Stimulated activated CD8-positive, alpha-beta memory T cell treated with anti-CD3 and anti-CD28 coated beads, Interleukin-15, amount 100 ng/mL, for 4 hours (primary cell): ENCODE measurements at regions not wholly inside any gene's neighbourhood (a gene's known extent, or its start where the extent isn't known, plus 50 kb on each side); places are given as distances from the start of the nearest gene placed in this dataset.
"Not testable (repeated sequence)": the region's sequence is repeated elsewhere in the genome, so short reads cannot be mapped to it uniquely, and the experiment has no call there.

Experiments used
- DNase-seq, 2 donors: peaks; one replicate each; pipeline ENCODE4 v3.0.0-alpha.2; 2020; ENCODE audit warnings: low read depth in 2 of 2

DNA sequence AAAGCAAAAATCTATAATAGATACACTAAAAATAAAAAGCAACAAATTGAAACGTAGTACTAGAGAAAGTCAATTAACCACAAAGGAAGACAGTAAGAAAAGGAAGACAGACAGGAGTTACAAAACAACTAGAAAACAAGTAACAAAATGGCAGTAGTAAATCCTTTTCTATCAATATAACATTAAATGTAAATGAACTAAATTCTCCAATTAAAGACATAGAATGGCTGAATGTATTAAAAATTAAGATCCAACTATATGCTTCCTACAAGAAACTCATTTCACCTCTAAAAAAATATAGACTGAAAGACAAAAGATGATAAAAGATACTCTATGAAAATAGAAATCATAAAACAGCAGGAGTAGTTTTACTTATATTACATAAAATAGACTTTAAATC lies 79.1 kb downstream of the CTH start:
- no peak for DNase-seq

DNA sequence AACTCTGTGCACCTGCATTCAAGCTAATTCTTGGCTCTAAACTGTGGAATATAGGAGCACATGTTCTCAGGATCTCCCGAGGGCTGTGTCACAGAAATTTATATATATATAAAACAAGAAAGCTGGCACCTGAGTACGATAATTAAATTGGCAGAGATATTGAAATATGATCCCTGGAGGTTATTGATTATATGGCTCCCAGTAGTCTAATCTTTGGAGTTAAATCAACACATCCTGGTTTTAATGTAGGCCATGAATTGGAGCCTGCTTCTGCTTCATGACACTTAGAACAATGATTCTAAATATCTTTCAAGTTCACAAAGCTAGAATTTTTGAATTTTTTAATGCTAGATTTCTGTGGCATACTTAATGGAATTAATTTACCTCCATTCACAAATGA lies 84.3 kb downstream of the CTH start:
- no peak for DNase-seq

DNA sequence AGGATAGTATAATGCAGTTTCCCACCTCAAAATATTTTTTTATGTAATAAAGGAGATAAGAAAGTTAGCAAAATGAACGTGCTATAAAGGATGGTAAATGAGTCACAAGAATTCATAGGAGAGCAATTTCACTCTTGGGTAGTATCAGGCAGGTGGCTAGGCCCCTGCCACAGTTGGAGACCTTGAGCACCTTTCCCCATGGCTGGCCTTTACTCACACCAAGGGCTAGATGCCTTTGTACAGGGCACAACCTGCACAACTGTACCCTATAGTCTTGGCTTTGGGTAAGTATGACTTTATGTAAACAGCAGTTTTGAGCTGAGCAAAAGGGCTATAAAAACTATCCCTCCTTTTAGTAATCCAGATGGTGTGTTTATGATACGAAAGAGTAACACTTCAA lies 85.1 kb downstream of the CTH start:
- no peak for DNase-seq

DNA sequence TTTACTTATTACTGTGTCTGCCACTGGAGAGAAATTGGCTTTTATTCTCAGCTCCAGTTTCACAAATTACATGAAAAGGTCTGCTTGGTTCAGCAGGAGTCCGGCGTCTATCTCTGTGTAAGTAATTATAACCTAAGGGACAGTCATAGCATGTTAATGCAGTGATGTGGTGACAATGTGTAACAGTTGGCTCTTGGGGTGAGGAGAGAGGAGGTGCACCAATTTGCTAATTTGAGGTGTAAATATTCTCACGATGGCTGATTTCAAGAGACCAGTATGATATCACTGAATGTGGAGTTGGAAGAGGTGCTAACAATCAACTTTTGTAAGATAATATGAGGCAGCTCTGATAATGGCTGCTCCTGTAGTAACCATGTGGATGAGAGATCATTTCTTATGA lies 86.1 kb downstream of the CTH start:
- no peak for DNase-seq

DNA sequence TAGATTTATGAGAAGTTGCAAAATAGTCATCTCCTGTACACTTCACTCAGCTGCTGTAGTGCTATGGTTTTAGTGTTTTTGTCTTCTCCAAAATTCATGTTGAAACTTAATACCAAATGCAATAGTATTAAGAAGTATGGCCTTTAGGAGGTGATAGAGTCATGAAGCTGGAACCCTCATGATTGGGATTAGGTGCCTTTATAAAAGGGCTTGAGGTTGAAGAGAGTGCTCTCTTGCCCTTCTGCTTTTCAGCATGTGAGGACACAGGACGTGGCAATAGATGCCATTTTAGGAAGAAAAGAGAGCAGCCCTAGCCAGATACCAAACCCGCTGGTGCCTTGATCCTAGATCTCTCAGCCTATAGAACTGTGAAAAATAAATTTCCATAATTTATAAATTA lies 87.6 kb downstream of the CTH start:
- DNase-seq = no peak

DNA sequence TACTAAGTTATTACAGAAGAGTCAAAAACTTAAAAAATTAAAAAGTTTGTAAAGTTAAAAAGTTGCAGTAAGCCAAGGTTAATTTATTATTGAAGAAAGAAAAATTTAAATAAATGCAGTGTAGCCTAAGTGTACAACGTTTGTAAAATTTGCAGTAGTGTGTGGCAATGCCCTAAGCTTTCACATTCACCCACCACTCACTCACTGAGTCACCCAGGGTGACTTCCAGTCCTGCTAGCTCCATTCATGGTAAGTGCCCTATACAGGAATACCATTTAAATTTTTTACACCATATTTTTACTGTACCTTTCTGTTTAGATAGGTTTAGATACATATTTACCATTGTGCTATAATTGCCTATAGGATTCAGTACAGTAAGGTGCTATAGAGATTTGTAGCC lies 88.6 kb downstream of the CTH start:
- no peak for DNase-seq

DNA sequence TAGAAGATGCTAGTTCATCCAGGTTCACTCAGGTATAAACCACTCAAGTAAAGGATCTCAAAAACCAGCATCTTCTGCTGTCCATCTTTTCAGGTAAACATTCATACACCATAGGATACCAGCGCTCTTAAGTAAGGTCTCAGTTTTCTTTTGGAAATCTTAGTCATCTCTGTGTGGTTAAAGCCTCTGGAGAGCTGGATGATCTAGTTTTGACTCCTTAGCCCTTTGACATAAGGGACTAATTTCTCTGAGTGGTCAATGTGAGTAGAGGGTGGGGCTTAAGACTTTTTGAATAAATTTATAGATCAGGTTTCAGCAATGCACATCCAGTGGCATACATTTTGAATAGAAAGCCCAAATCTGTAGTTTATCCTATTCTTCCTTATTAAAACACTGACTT lies 92.3 kb downstream of the CTH start:
- no peak for DNase-seq

DNA sequence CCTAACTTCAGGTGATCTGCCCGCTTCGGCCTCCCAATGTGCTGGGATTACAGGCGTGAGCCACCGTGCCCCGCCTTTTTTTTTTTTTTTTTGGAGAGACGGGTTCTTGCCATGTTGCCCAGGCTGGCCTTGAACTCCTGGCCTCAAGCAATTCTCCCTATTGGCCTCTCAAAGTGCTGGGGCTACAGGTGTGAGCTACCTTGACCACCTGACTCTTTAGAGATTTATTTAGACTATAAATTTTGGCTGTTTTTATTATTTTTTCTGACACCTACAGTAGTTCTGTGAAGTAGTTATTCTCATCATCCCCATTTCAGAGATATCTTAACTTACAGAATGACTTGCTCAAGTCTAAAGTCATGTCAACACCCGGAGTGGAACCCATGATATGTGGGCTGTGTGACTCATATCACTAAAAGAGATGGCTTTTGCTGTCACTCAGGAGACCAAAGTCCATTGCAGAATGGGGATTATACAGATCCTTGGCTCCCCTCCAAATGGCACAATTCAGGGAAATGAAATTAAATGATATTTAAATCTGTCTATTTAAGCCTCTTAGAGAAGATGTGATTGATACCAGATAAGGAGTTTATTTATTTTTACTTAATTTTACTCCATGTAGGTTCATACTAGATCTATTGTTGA lies 93.2 kb downstream of the CTH start:
- DNase-seq = no peak

DNA sequence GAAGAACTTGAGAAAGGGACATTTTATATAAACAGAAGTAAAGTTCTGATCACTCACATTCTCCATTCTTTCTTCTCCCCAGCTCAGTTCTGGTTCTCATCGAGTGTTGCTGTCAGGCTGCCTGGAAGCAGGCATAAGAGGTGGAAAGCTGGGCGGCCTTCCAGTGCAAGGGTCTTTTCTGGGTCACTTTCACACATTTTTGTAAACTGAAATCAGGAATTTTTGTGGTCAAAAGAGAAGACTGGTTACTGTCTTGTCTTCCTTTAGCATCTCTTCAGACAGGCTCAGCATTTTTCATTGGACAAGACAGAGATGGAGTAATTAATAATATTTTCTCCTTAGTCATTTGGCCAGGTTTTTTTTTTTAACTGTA lies 93.7 kb downstream of the CTH start:
- DNase-seq = no peak

DNA sequence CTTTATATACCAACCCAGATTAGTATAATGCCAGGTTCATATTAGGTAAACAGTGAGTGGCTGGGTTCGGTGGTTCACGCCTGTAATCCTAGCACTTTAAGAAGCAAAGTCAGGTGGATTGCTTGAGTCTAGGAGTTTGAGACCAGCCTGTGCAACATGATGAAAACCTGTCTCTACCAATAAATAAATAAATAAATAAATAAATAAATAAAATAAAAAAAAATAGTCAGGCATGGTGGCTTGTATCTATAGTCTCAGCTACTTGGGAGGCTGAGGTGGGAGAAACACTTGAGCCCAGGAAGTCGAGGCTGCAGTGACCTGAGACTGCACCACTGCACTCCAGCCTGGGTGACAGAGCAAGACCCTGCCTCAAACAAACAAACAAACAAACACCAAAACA lies 96.9 kb downstream of the CTH start:
- DNase-seq = not testable (repeated sequence)

DNA sequence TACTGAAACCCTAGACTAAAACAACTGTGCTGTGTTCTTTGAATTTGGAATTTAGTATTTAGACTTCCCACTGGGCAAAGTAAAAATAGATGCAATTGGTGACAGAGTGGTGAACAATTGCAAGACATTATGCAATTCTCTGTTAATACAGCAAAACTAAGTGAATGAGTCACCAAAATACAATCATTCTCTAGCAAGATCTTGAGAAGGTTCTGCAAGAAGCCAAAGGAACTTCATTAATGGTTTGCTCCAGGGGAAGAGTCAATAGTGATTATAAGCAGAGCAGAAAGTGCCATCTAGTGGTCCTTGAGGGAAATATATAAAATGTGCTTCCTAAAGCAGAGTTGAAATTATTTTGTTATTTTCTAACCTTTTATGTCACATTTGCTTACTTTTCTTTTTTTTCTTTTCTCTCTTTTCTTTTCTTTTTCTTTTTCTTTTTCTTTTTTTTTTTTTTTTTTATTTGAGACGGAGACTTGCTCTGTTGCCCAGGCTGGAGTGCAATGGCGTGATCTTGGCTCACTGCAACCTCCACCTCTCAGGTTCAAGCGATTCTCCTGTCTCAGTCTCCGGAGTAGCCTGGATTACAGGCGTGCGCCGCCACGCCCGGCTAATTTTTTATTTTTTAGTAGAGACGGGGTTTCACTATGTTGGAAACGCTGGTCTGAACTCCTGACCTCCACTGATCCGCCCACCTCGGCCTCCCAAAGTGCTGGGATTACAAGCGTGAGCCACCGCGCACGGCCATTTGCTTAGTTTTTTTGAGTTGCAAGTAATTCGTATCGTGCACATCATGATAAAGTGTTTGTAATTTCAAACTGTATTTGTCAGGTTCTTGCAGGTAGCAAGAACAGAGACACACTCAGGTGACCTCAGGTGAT lies 99.2 kb downstream of the CTH start:
- DNase-seq = no peak

DNA sequence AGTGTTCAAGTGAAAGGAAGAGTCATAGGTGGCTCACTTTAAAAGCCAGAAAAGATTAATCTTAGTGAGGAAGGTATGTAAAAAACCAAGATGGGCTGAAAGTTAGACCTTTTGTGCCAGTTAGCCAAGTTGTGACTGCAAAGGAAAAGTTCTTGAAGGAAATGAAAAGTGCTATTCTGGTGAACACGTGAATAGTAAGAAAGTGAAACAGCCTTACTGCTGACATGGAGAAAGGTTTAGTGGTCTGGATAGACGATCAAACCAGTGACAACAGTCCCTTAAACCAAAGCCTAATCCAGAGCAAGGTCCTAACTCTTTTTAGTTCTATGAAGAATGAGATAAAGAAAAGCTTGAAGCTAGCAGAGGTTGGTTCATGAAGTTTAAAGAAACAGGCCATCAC lies 106.4 kb downstream of the CTH start:
- no peak for DNase-seq

DNA sequence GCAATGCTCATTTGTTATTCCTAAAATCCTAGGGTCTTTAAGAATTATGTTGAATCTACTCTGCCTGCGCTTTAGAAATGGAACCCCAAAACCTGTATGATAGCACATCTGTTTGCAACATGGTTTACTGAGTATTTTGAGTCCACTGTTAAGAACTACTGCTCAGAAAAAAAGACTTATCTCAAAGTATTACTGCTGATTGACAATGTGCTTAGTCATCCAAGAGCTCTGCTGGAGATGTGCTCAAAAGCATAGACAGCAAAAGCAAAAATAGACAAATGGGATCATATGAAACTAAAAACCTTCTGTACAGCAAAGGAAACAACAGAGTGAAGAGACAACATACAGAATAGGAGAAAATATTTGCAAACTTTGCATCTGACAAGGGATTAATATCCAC lies 107.0 kb downstream of the CTH start:
- no peak for DNase-seq

DNA sequence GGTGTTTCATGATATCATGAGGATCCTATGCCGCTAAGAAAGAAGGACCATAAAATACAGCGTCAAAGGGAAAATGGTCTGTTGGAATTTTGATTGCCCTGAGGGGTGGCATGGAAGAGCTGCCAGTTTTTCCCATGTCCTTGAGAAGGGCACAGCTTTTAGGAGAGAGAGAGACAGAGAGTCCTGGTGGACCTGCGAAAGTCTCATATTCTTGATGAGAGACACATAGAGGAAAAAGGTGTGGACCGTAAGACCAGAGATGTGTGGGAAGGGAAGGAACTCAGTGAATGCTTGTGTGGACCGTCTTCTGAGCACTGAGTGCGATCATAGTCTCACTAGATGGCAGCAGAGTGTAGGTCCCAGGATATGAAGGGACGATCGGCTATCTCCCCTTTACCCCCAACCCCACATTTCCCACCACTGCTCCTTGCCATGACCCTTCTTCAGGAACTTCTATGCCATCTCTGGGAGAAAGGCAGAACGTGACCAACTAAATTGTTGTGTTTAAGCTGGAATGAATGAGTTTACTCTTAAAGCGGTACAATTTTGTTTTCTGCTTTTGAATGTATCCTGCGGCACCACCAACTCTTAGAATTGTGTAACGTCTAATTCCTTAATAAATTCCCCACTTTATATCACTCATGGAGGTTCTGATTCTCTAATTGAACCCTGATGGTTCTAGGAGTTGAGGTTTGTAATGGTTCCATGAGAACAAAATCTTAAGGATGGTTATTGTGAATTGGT lies 117.7 kb downstream of the CTH start:
- DNase-seq = no peak

DNA sequence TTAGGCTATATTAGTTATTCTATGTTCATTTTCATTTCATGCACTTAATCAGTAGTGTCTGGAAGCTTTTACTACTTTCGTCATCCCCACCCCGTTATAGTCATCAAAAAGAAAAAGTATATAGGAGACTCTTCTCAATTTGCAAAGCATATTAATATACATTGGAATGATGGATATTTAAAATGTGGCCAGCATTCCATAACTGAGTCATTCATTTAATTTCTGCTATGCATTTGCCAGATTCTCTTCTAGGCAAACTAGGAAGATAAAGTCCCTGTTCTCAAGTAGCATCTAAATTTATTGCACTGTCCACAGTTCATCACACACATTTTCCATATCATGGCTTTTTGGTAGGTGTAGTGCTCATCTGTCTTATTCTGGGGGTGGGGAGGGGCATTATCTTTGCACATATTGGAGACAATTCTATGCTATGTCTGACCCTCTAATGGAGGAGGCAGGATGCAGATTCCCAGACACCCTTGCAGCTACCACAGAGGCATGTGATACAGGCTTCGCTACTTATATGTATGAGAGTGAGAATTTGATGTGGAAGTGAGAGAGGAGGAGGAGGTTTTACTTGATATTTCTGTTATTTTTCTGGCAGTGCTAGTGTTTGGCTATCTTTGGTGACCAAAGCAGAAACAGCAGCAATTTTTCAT lies 125.8 kb downstream of the CTH start:
- no peak for DNase-seq

DNA sequence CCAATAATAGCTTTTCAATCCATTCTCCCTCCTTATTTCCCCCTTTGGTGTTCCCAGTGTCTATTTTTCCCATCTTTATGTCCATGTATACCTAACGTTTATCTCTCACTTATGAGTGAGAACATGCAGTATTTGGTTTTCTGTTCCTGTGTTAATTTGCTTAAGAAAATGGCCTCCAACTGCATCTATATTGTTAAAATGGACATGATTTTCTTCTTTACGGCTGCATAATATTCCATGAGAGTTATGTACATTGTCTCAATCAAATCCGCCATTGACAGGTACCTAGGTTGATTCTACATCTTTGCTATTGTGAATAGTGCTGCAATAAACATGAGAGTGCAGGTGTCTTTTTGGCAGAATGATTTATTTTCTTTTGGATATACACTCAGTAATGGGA lies 126.7 kb downstream of the CTH start:
- DNase-seq = no peak

DNA sequence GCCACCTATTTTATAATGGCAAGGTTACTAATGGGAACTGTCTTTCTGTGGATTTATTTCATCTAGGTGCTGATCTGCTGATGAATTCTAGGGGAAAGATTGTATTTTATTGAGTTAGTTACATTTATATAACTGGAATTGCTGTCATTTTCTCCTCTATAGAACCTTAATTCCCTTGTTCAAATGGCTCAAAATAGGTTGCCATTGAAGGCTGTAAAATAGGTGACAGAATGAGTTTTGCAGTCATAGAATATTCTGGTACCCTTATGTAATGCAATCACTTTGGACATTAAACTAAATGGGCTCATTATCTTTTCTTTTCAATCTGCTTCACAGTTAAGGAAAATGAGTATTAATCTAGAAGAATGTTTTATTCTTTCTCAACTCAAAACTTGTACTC lies 131.0 kb downstream of the CTH start:
- no peak for DNase-seq

DNA sequence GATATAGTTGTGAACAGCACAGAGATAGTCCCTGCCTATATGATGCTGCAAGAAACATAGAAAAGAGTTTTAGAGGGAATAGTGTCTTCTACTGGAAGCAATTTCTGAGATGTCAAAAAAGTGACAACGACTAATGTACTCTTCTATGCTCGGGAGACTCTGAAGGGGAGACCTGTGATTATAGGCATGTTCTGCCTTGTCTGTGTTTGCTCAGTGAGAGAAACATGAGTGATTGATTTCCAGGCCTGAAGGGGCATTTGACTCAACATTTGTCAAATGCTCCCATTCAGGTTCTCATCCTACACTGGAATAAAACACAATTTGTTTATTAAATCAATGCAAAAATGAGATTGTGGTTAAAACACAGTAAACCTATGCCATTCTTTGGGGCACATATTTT lies 131.8 kb downstream of the CTH start:
- no peak for DNase-seq

DNA sequence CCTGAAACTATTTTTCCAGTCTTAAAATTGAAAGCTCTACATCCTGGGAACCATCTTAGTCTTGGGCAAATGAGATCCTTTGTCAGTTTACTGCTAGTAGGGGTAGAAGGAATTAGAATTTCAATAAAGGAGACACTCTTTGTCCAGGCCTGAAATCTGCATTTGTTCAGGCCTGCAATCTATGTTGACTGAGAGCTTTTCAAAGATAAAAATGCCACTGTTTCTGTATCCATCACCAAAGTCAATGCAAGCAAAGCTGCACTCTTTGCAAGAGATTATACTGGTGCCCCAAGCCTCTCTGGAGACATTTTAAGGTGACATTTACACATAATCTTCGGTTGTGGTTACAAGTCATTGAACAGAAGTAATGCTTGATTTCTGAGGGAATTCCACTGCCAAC lies 135.7 kb downstream of the CTH start:
- DNase-seq = no peak

DNA sequence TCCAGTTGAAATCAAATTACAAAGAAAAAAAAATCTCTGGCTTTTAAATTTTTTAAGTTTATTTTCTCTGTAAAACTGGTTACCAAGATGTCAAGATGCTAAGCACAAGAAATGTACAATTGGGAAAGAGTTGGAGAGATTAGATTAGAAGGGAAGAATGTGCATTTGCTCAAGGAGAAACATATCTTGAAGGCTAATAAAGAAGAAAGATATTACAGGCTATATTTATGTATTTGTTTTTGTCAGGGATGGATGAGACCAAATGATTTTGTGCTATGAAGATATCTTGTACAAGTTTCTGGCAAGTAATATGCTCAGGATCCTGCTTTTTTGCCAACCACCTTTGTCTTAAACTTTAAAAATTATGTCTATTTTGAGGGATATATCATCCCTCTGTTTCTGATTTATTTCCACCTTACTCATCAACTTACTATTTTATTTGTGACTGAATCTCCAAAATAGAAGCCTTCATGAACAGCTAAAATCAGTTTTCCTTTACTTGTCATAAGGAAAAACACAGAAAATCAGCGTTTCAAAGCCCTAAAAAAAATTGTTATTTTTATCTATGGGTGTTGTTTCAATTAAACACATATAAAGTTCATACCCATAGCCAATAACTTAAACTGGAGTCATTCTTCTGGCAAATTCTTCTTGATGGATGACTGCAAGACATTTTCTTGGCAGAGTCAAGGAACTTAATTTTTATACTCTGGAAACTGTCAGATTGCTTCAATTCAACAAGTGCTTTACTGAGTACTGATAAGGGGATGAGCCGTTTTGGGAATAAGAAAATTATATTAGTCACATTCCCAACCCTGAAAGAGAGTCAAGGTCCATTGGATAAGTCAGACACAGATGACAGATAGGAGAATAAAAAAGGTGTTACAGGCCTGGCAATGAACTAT lies 141.8 kb downstream of the CTH start:
- no peak for DNase-seq

DNA sequence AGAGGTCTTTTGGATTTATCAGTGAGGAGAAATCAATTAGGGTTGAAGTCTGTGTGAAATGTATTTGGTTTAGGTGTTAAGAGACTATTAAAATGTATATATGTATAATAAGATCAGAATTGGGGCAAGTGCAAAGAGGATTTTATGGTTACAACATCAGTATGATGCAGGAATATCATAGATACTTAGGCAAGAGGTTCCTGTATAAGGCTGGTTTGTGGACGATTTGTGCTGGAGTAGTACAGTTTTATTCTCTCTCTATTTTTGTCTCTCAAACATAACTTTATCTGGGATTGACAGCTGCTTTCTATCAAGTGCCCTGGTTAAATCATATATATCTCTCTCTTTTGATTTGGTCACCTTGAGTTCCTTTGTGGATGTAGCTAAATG lies 142.5 kb downstream of the CTH start:
- no peak for DNase-seq
